ENCODE measurements at regions not wholly inside any gene's neighbourhood (a gene's known extent, or its start where the extent isn't known, plus 50 kb on each side); places are given as distances from the start of the nearest gene placed in this dataset.

DNA sequence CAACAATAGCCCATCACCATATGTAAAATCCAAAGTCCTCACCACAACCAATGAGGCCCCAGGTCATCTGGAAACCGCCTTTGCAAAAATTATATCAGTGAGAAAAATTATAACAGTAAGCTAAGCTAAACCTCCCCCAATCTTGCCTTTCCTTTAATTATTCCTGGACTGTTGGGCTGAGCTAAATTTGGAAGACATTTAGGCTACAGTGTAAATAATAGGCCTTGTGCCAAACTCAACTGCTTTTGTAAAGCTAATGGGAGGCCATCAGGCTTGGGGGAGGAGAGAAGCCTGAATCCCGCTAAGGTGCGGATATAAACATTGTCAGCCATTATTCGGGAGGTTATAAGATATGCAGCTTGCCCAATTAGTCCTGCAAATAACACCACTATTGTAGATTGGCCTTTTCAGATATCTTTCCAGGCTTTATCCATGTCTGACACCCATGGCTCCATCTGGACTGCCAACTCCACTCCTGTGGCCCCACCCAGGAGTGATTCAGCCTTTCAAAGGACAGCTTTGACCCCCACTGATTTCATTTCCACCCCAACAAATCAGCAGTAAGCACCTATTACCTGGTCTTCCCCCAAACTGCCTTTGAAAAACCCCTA lies 53.0 kb upstream of the CA12 start:
- no peaks in the 10 kb centered on the region for H3K9me3 ChIP-seq
- no peak overlapping the region for H3K4me3 ChIP-seq
- intact Hi-C loops (cut with DNase I): no loop called here
- no peaks in the 10 kb centered on the region for H3K36me3 ChIP-seq
- no peaks in the 10 kb centered on the region for H3K27me3 ChIP-seq
- H3K27ac ChIP-seq: no peak overlapping the region
- DNase-seq (ENCODE audit: extremely low spot score in 2 of 2): no peak
- H3K4me1 ChIP-seq: peaks cover 15% of the 10 kb centered on the region
- TF ChIP-seq POLR2AphosphoS5 (IDR thresholded peaks at IDR 0.05; ENCODE audit: insufficient read depth in 1 of 2, low read depth in 1 of 2) (no peak), POLR2A (IDR thresholded peaks at IDR 0.05) (no peak)
- TF ChIP-seq, protein P1, sequence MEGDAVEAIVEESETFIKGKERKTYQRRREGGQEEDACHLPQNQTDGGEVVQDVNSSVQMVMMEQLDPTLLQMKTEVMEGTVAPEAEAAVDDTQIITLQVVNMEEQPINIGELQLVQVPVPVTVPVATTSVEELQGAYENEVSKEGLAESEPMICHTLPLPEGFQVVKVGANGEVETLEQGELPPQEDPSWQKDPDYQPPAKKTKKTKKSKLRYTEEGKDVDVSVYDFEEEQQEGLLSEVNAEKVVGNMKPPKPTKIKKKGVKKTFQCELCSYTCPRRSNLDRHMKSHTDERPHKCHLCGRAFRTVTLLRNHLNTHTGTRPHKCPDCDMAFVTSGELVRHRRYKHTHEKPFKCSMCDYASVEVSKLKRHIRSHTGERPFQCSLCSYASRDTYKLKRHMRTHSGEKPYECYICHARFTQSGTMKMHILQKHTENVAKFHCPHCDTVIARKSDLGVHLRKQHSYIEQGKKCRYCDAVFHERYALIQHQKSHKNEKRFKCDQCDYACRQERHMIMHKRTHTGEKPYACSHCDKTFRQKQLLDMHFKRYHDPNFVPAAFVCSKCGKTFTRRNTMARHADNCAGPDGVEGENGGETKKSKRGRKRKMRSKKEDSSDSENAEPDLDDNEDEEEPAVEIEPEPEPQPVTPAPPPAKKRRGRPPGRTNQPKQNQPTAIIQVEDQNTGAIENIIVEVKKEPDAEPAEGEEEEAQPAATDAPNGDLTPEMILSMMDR (IDR thresholded peaks at IDR 0.05): no peak

DNA sequence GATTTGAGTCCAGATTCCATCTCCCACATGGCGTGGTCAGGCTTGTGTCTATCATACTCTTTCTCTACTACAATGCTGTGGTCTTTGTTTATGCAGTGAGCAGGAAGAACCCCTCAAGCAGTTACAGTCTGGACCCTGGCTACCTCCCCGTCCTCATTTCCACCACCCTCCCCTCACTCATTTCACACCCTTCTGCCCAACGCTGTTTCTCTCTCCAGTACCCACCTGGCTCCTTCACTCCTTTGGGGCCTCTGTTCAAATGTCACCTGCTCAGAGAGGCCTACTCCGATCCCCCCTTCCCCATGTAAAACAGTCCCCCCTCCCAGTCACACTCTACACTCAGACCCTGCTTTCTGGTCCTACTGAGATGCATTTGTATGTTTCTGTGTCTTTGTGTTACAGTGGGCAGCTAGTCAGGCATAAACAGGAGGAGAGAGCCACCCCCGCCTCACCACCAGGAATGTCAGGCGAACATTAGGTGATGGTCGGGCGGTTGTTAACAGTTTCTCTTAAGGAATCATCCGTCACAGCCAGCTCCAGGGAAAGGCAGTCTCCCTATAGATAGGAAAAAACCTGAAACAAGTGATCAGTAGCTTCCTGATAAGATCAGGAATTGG lies 53.7 kb upstream of the CA12 start:
- H3K9me3 ChIP-seq: no peaks in the 10 kb centered on the region
- TF ChIP-seq, protein P1 (IDR thresholded peaks at IDR 0.05): no peak
- TF ChIP-seq POLR2A (IDR thresholded peaks at IDR 0.05) (no peak), POLR2AphosphoS5 (IDR thresholded peaks at IDR 0.05; ENCODE audit: insufficient read depth in 1 of 2, low read depth in 1 of 2) (no peak)
- peaks cover 15% of the 10 kb centered on the region for H3K4me1 ChIP-seq
- intact Hi-C loops (cut with DNase I): no loop called here
- no peaks in the 10 kb centered on the region for H3K27me3 ChIP-seq
- no peaks in the 10 kb centered on the region for H3K36me3 ChIP-seq
- no peak for DNase-seq (ENCODE audit: extremely low spot score in 2 of 2)
- H3K4me3 ChIP-seq: no peak overlapping the region
- no peak overlapping the region for H3K27ac ChIP-seq

DNA sequence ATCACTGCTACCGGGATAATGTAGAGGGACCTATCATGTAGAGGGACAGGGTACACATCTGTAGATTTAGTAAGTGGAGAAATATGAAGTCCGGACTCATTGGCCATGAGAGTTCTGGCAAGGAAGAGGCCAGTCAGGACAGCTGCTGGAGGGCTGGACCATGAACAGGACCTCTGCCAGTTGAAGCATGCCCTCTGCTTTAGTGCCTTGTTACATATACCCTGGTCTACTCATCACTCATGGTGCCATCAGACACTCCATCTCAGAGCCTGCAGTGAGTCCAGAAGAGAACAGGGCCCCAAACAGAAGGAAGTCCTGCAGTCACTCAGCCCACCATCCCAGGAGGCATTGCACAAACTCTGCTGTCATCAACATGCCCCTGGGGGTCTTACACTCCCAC lies 54.7 kb upstream of the CA12 start:
- TF ChIP-seq POLR2A (IDR thresholded peaks at IDR 0.05) (no peak), POLR2AphosphoS5 (IDR thresholded peaks at IDR 0.05; ENCODE audit: insufficient read depth in 1 of 2, low read depth in 1 of 2) (no peak)
- TF ChIP-seq, protein P1 (IDR thresholded peaks at IDR 0.05): no peak
- intact Hi-C loops (cut with DNase I): no loop called here
- peak overlapping the region; percentile 64 for H3K27ac ChIP-seq
- DNase-seq (ENCODE audit: extremely low spot score in 2 of 2): no peak
- H3K4me1 ChIP-seq: peaks cover 15% of the 10 kb centered on the region
- no peaks in the 10 kb centered on the region for H3K36me3 ChIP-seq
- no peak overlapping the region for H3K4me3 ChIP-seq
- no peaks in the 10 kb centered on the region for H3K9me3 ChIP-seq
- H3K27me3 ChIP-seq: no peaks in the 10 kb centered on the region

DNA sequence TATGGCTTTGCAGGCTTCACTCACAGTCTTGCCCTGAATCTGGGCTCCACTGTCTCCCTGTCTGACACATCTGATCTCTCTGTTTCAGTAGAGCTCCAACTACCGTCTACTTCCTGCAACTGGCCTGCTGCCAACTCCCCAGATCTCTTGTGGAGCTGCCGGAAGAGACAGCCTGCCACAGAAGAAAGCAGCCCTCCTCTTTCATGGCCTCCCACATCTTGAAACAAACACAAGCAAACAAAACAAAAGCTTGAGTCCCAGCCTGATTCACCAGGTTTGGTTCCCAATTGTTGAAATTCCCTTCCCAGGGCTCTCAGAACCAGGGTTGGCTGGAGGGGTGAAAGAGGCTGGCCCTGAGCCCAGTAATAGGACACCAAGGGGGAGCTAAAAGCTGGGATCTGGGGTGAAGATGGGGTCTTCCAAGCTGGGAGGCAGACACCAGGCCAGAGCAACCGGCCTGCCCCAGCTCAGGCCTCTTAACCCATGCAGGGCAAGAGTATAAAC lies 55.3 kb upstream of the CA12 start:
- Histone ChIP-seq H3K36me3 (no peaks in the 10 kb centered on the region), H3K4me3 (no peak overlapping the region), H3K4me1 (peaks cover 15% of the 10 kb centered on the region), H3K27me3 (no peaks in the 10 kb centered on the region), H3K9me3 (no peaks in the 10 kb centered on the region), H3K27ac (peak overlapping the region; percentile 64)
- intact Hi-C loops (cut with DNase I): no loop called here
- no peak for DNase-seq (ENCODE audit: extremely low spot score in 2 of 2)
- no peak for TF ChIP-seq POLR2A (IDR thresholded peaks at IDR 0.05)
- TF ChIP-seq POLR2AphosphoS5 (IDR thresholded peaks at IDR 0.05; ENCODE audit: insufficient read depth in 1 of 2, low read depth in 1 of 2): no peak
- TF ChIP-seq, protein P1 (IDR thresholded peaks at IDR 0.05): no peak
